Neural progenitor cell (in vitro differentiated cells): ENCODE measurements at regions not wholly inside any gene's neighbourhood (a gene's known extent, or its start where the extent isn't known, plus 50 kb on each side); places are given as distances from the start of the nearest gene placed in this dataset.
"Not testable (repeated sequence)": the region's sequence is repeated elsewhere in the genome, so short reads cannot be mapped to it uniquely, and the experiment has no call there.

Source experiments
- EZH2 ChIP-seq: fragments of 200-600 bp; sonication (generic); IDR thresholded peaks from 2 replicates; pipeline ENCODE4 v1.6.1; 2017; ENCODE audit warnings: antibody characterized with exemption, mild to moderate bottlenecking, moderate library complexity
- EZH2phosphoT487 ChIP-seq: fragments of 200-600 bp; sonication (generic); IDR thresholded peaks from 2 replicates; pipeline ENCODE4 v1.6.1; 2017; ENCODE audit warnings: antibody characterized with exemption
- TF ChIP-seq, protein P1 (sequence below): fragments of 200-600 bp; sonication (generic); IDR thresholded peaks from 2 replicates; pipeline ENCODE4 v1.5.1; 2017; ENCODE audit warnings: antibody characterized with exemption, mild to moderate bottlenecking

GRCh38 chr4:178015046-178015445 lies 572.8 kb upstream of the AGA start:
- TF ChIP-seq, protein P1, sequence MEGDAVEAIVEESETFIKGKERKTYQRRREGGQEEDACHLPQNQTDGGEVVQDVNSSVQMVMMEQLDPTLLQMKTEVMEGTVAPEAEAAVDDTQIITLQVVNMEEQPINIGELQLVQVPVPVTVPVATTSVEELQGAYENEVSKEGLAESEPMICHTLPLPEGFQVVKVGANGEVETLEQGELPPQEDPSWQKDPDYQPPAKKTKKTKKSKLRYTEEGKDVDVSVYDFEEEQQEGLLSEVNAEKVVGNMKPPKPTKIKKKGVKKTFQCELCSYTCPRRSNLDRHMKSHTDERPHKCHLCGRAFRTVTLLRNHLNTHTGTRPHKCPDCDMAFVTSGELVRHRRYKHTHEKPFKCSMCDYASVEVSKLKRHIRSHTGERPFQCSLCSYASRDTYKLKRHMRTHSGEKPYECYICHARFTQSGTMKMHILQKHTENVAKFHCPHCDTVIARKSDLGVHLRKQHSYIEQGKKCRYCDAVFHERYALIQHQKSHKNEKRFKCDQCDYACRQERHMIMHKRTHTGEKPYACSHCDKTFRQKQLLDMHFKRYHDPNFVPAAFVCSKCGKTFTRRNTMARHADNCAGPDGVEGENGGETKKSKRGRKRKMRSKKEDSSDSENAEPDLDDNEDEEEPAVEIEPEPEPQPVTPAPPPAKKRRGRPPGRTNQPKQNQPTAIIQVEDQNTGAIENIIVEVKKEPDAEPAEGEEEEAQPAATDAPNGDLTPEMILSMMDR = not testable (repeated sequence)
- not testable (repeated sequence) for TF ChIP-seq EZH2, EZH2phosphoT487
